ENCODE measurements at regions not wholly inside any gene's neighbourhood (a gene's known extent, or its start where the extent isn't known, plus 50 kb on each side); places are given as distances from the start of the nearest gene placed in this dataset.

GRCh38 chr13:84821261-84821660 is 939.0 kb upstream of the SLITRK1 start:
- no peak for TF ChIP-seq EZH2 (IDR thresholded peaks at IDR 0.05)
- TF ChIP-seq POLR2AphosphoS5 (IDR thresholded peaks at IDR 0.05; ENCODE audit: borderline replicate concordance, low read depth, low read length): no peak
- TF ChIP-seq FOXP2 (optimal IDR thresholded peaks at IDR 0.05; ENCODE audit: control extremely low read depth, extremely low read length, insufficient read depth): no peak
- no peak overlapping the region for H3K9ac ChIP-seq (ENCODE audit: insufficient read length)
- H3K9me3 ChIP-seq (ENCODE audit: low read depth, low read length): no peaks in the 10 kb centered on the region; the same call in 1 of the 2 replicates
- no peaks in the 10 kb centered on the region; the same call in 1 of the 2 replicates for H3K36me3 ChIP-seq (ENCODE audit: insufficient read depth, low read length)
- H3K4me3 ChIP-seq: no peak overlapping the region
- no peak for DNase-seq (ENCODE audit: low read depth, low spot score)
- H3K27ac ChIP-seq: no peak overlapping the region

- no peak overlapping the region for H3K4me3 ChIP-seq
- TF ChIP-seq POLR2AphosphoS5 (IDR thresholded peaks at IDR 0.05; ENCODE audit: borderline replicate concordance, low read depth, low read length): no peak
- TF ChIP-seq FOXP2 (optimal IDR thresholded peaks at IDR 0.05; ENCODE audit: control extremely low read depth, extremely low read length, insufficient read depth): no peak
- TF ChIP-seq EZH2 (IDR thresholded peaks at IDR 0.05): no peak
- no peak for DNase-seq (ENCODE audit: low read depth, low spot score)
- no peak overlapping the region for H3K27ac ChIP-seq
- no peaks in the 10 kb centered on the region; the same call in 1 of the 2 replicates for H3K9me3 ChIP-seq (ENCODE audit: low read depth, low read length)
- no peak overlapping the region for H3K9ac ChIP-seq (ENCODE audit: insufficient read length)
- H3K36me3 ChIP-seq (ENCODE audit: insufficient read depth, low read length): no peaks in the 10 kb centered on the region; the same call in 1 of the 2 replicates
These were observed 934.4 kb upstream of the SLITRK1 start for GRCh38 chr13:84816567-84817105.

DNA sequence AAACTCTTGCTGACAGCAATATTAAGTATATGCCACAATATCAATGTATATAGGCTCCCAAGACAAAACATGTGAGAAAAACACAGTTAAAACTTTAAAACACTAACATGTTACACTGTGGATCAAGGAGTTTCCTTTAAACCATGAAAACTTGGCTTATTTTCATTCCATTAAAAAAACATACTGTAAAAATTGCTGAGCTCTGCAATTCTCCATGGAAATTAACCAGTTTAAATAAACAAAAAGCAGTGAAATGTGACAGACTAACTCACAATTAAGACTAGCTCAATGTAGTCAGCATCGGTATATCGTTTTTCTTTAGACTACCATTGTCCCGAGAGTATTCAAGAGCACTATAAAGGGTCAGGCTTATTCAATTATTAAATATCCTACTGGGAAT is 930.5 kb upstream of the SLITRK1 start:
- TF ChIP-seq FOXP2 (optimal IDR thresholded peaks at IDR 0.05; ENCODE audit: control extremely low read depth, extremely low read length, insufficient read depth): no peak
- TF ChIP-seq EZH2 (IDR thresholded peaks at IDR 0.05): no peak
- TF ChIP-seq POLR2AphosphoS5 (IDR thresholded peaks at IDR 0.05; ENCODE audit: borderline replicate concordance, low read depth, low read length): no peak
- peak overlapping the region; percentile 39; the same call in 1 of the 2 replicates for H3K27ac ChIP-seq

DNA sequence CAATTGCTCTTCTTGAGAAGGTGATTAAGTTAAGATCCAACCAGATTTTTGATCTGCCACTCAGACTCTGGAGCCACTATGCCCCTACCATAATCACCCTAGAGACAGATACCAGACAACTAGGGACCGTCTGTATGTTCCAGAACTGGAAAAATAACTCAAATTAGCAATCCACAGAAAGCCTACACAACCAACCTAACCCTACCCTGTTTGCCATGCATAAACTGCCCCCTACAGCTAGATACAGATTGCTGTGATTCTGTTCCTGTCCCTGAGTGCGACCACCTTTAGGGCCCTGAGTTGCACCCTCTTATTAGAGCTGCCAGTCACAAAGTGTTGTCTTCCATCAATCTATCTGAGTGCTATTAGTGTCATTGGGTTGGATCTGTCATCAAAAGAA is 929.8 kb upstream of the SLITRK1 start:
- Histone ChIP-seq H3K27ac (no peak overlapping the region), H3K4me3 (no peak overlapping the region), H3K9ac (ENCODE audit: insufficient read length) (no peak overlapping the region), H3K9me3 (ENCODE audit: low read depth, low read length) (no peaks in the 10 kb centered on the region), H3K36me3 (ENCODE audit: insufficient read depth, low read length) (no peaks in the 10 kb centered on the region)
- no peak for DNase-seq (ENCODE audit: low read depth, low spot score)
- TF ChIP-seq EZH2 (IDR thresholded peaks at IDR 0.05): no peak
- TF ChIP-seq FOXP2 (optimal IDR thresholded peaks at IDR 0.05; ENCODE audit: control extremely low read depth, extremely low read length, insufficient read depth): no peak
- no peak for TF ChIP-seq POLR2AphosphoS5 (IDR thresholded peaks at IDR 0.05; ENCODE audit: borderline replicate concordance, low read depth, low read length)

More for the DNA sequence above, 930.5 kb upstream of the SLITRK1 start:
- no peak for DNase-seq (ENCODE audit: low read depth, low spot score)
- H3K9me3 ChIP-seq (ENCODE audit: low read depth, low read length): no peaks in the 10 kb centered on the region; the same call in 1 of the 2 replicates
- H3K4me3 ChIP-seq: peak overlapping the region; percentile 38
- H3K36me3 ChIP-seq (ENCODE audit: insufficient read depth, low read length): no peaks in the 10 kb centered on the region
- no peak overlapping the region for H3K9ac ChIP-seq (ENCODE audit: insufficient read length)

DNA sequence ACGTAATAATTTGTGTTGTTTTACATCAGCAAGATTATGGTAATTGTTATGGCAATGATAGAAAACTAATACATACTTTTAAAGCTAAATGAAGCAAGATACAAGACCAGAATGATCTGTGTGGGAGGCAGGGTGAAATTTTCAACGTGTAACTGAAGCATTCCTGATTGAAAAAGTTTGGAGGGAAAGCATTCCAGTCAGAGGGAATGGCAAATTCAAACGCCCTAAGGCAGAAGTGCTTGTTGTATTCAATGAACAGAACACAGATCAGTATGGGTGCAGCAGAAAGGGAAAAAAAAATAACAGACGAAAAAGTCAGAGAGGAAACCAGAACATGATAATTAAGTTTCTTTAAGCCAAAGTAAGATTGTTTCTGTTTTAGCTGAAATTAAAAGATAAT is 928.5 kb upstream of the SLITRK1 start:
- Histone ChIP-seq H3K9ac (ENCODE audit: insufficient read length) (no peak overlapping the region), H3K36me3 (ENCODE audit: insufficient read depth, low read length) (no peaks in the 10 kb centered on the region), H3K27ac (peak overlapping the region; percentile 56), H3K9me3 (ENCODE audit: low read depth, low read length) (no peaks in the 10 kb centered on the region), H3K4me3 (0 out of 2 replicates have a peak overlapping the region, but pooled peaks have one; percentile 8)
- TF ChIP-seq EZH2 (IDR thresholded peaks at IDR 0.05): no peak
- no peak for TF ChIP-seq FOXP2 (optimal IDR thresholded peaks at IDR 0.05; ENCODE audit: control extremely low read depth, extremely low read length, insufficient read depth)
- no peak for TF ChIP-seq POLR2AphosphoS5 (IDR thresholded peaks at IDR 0.05; ENCODE audit: borderline replicate concordance, low read depth, low read length)
- DNase-seq (ENCODE audit: low read depth, low spot score): no peak

DNA sequence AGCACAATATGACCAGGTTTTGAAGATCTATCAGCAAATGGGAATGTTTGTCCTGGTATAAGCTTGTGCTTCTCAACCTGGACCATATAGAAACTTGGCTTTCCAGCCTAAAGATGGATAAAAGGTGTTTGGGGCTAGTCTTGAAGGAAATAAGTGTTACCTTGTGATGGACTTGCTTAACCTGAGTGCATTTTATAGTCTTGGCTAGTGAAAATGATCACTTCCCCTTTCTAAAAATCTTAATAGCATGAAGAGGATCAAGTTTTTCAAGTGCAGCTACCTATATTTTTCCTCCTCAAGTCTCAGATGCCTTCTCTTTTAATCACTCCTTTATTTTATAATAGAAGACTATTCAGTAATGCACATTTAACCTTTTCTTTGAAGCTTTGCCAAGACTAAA is 919.8 kb upstream of the SLITRK1 start:
- no peak overlapping the region for H3K9ac ChIP-seq (ENCODE audit: insufficient read length)
- H3K4me3 ChIP-seq: no peak overlapping the region
- no peaks in the 10 kb centered on the region for H3K36me3 ChIP-seq (ENCODE audit: insufficient read depth, low read length)
- no peak overlapping the region for H3K27ac ChIP-seq
- no peaks in the 10 kb centered on the region for H3K9me3 ChIP-seq (ENCODE audit: low read depth, low read length)
- no peak for DNase-seq (ENCODE audit: low read depth, low spot score)
- no peak for TF ChIP-seq POLR2AphosphoS5 (IDR thresholded peaks at IDR 0.05; ENCODE audit: borderline replicate concordance, low read depth, low read length)
- TF ChIP-seq FOXP2 (optimal IDR thresholded peaks at IDR 0.05; ENCODE audit: control extremely low read depth, extremely low read length, insufficient read depth): no peak
- TF ChIP-seq EZH2 (IDR thresholded peaks at IDR 0.05): no peak

DNA sequence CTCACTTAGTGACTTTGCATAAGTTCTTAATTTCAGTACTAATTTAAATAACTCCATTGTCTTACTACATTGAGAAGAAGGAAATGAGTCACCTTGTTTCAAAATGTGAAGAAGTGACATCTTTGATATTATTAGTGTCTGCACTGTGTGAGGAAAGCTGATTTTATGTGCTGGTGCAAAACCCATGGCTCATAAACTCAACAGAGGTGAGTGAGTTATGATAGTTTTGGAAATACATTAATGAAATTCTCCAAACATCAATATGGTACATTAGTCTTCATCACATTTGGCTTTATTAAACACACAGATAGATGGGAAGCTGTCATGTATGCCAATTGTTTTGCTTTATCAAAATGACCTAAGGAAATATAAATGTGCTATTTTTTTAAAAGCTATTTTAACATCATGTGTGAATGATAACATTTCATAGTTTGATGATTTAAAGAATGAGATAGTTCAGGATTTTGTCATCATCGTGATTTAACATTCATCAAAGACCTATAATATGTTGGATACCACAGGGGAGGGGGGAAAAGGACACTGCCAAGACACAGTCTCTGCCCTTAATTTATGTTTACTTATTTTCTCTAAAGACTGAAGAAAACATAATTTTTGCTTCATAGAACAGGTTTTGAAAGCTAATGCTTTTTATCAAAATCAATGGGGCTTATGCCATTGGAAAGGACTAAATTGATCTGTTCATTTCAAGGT is 902.3 kb upstream of the SLITRK1 start:
- TF ChIP-seq POLR2AphosphoS5 (IDR thresholded peaks at IDR 0.05; ENCODE audit: borderline replicate concordance, low read depth, low read length) (no peak), FOXP2 (optimal IDR thresholded peaks at IDR 0.05; ENCODE audit: control extremely low read depth, extremely low read length, insufficient read depth) (no peak), EZH2 (IDR thresholded peaks at IDR 0.05) (no peak)
- DNase-seq (ENCODE audit: low read depth, low spot score): no peak
- H3K27ac ChIP-seq: no peak overlapping the region

DNA sequence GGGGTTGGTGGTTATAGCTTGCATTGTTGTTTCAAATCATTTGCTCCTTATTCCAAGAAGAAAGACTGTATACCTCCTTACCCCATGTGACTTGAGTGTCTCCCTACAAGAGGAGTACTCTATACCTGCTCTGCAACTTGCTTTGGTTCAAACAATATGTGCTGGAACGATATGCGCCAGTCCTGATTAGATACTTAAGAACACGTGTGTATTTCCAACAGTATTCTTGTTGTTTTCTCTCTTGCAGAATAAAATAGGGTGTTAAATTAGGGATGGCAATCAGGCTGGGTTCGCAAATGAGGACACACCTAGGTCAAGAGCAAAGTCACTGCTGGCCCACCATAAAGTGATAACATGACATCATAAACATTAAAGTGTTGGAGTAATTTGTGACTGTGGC is 895.0 kb upstream of the SLITRK1 start:
- Histone ChIP-seq H3K4me3 (no peak overlapping the region), H3K9me3 (ENCODE audit: low read depth, low read length) (no peaks in the 10 kb centered on the region), H3K9ac (ENCODE audit: insufficient read length) (no peak overlapping the region), H3K36me3 (ENCODE audit: insufficient read depth, low read length) (no peaks in the 10 kb centered on the region; the same call in 1 of the 2 replicates), H3K27ac (no peak overlapping the region)
- DNase-seq (ENCODE audit: low read depth, low spot score): no peak
- TF ChIP-seq FOXP2 (optimal IDR thresholded peaks at IDR 0.05; ENCODE audit: control extremely low read depth, extremely low read length, insufficient read depth) (no peak), EZH2 (IDR thresholded peaks at IDR 0.05) (no peak), POLR2AphosphoS5 (IDR thresholded peaks at IDR 0.05; ENCODE audit: borderline replicate concordance, low read depth, low read length) (no peak)

More for the DNA sequence above, 902.3 kb upstream of the SLITRK1 start:
- H3K4me3 ChIP-seq: no peak overlapping the region
- no peak overlapping the region for H3K9ac ChIP-seq (ENCODE audit: insufficient read length)
- H3K9me3 ChIP-seq (ENCODE audit: low read depth, low read length): no peaks in the 10 kb centered on the region
- no peaks in the 10 kb centered on the region for H3K36me3 ChIP-seq (ENCODE audit: insufficient read depth, low read length)
